CD8-positive, alpha-beta memory T cell (primary cell): ENCODE measurements at regions not wholly inside any gene's neighbourhood (a gene's known extent, or its start where the extent isn't known, plus 50 kb on each side); places are given as distances from the start of the nearest gene placed in this dataset.

ENCODE experiments used
- CTCF ChIA-PET: fragments of 350-600 bp; sonication (Branson Sonifier 250); formaldehyde crosslinking; loops from one replicate; lab custom pipeline; 2021; ENCODE audit warnings: antibody characterized with exemption; lab: Charles Lee
- POLR2A ChIA-PET: fragments of 350-600 bp; sonication (Branson Sonifier 250); formaldehyde crosslinking; loops from one replicate; lab custom pipeline; 2021; ENCODE audit warnings: antibody characterized with exemption; lab: Charles Lee
- DNase-seq, 5 donors: peaks; one replicate each; pipeline versions ENCODE4 v3.0.0 to v3.0.0-alpha.2; 2020 to 2022; ENCODE audit warnings: mixed read lengths in 1 of 5
- H3K27ac ChIP-seq: one replicate; pipeline ENCODE4 v1.7.0; 2013; ENCODE audit warnings: low read depth, mild to moderate bottlenecking, low read length, moderate library complexity
- H3K27me3 ChIP-seq: 2 replicates; pipeline ENCODE4 v1.7.0; 2013; ENCODE audit warnings: low read length, mild to moderate bottlenecking; ENCODE audit not compliant: insufficient read depth, poor library complexity, severe bottlenecking
- H3K36me3 ChIP-seq: 2 replicates; pipeline ENCODE4 v1.7.0; 2013; ENCODE audit warnings: mild to moderate bottlenecking, low read length, moderate library complexity; ENCODE audit not compliant: insufficient read depth
- H3K4me1 ChIP-seq: 2 replicates; pipeline ENCODE4 v1.7.0; 2013; ENCODE audit warnings: mild to moderate bottlenecking, low read length, moderate library complexity; ENCODE audit not compliant: insufficient read depth
- H3K4me3 ChIP-seq: 2 replicates; pipeline ENCODE4 v1.7.0; 2013; ENCODE audit warnings: mild to moderate bottlenecking, low read length
- H3K9me3 ChIP-seq: 2 replicates; pipeline ENCODE4 v1.7.0; 2013; ENCODE audit warnings: mild to moderate bottlenecking, low read length
- H3K27ac Mint-ChIP-seq, 8 donors: one replicate each; pipeline ENCODE4 v1.8.0; 2020 to 2021; ENCODE audit warnings: mixed read lengths in 8 of 8, mild to moderate bottlenecking in 6 of 8, inconsistent platforms in 3 of 8, moderate library complexity in 3 of 8
- H3K27me3 Mint-ChIP-seq, 2 donors: one replicate each; pipeline ENCODE4 v1.8.0; 2020 to 2021; ENCODE audit warnings: mixed read lengths in 2 of 2, mild to moderate bottlenecking in 1 of 2, moderate library complexity in 1 of 2
- H3K36me3 Mint-ChIP-seq, 3 donors: one replicate each; pipeline ENCODE4 v1.8.0; 2020 to 2021; ENCODE audit warnings: mixed read lengths in 3 of 3, inconsistent platforms in 1 of 3, mild to moderate bottlenecking in 1 of 3
- H3K4me1 Mint-ChIP-seq, 3 donors: one replicate each; pipeline ENCODE4 v1.8.0; 2020 to 2021; ENCODE audit warnings: mixed read lengths in 3 of 3, inconsistent platforms in 1 of 3, mild to moderate bottlenecking in 1 of 3
- H3K4me3 Mint-ChIP-seq, 7 donors: one replicate each; pipeline ENCODE4 v1.8.0; 2020 to 2021; ENCODE audit warnings: mixed read lengths in 7 of 7, mild to moderate bottlenecking in 6 of 7, moderate library complexity in 4 of 7, inconsistent platforms in 2 of 7
- H3K9me3 Mint-ChIP-seq, 5 donors: one replicate each; pipeline ENCODE4 v1.8.0; 2020 to 2022; ENCODE audit warnings: mixed read lengths in 5 of 5, mild to moderate bottlenecking in 3 of 5, moderate library complexity in 2 of 5, inconsistent platforms in 1 of 5

GRCh38 chr13:106416645-106417044 lies 118.8 kb downstream of the EFNB2 start:
- H3K9me3 ChIP-seq, result no peaks in the 10 kb centered on the region
- Mint-ChIP-seq H3K4me3 (no peak overlapping the region), H3K36me3 (no peaks in the 10 kb centered on the region), H3K27ac (no peak overlapping the region), H3K9me3 (no peaks in the 10 kb centered on the region), H3K27me3 (peaks cover 0 to 6% of the 10 kb centered on the region in 2 donors), H3K4me1 (peaks cover 2 to 10% (median 8%) of the 10 kb centered on the region in 3 donors)
- CTCF ChIA-PET, result no interaction called here
- POLR2A ChIA-PET, result no interaction called here
- H3K4me3 ChIP-seq, result no peak overlapping the region
- DNase-seq, result no peak
- H3K27ac ChIP-seq, result no peak overlapping the region
- H3K4me1 ChIP-seq, result no peaks in the 10 kb centered on the region
- H3K36me3 ChIP-seq, result no peaks in the 10 kb centered on the region
- no peaks in the 10 kb centered on the region for H3K27me3 ChIP-seq

GRCh38 chr13:106415971-106416370 lies 119.5 kb downstream of the EFNB2 start:
- Histone ChIP-seq H3K27me3 (no peaks in the 10 kb centered on the region), H3K4me1 (no peaks in the 10 kb centered on the region), H3K9me3 (no peaks in the 10 kb centered on the region), H3K4me3 (no peak overlapping the region), H3K27ac (no peak overlapping the region), H3K36me3 (no peaks in the 10 kb centered on the region)
- H3K4me3 Mint-ChIP-seq, result no peak overlapping the region
- no peaks in the 10 kb centered on the region for H3K9me3 Mint-ChIP-seq
- ChIA-PET POLR2A (no interaction called here), CTCF (no interaction called here)
- no peak for DNase-seq
- no peaks in the 10 kb centered on the region for H3K36me3 Mint-ChIP-seq
- peaks cover 2 to 10% (median 8%) of the 10 kb centered on the region in 3 donors for H3K4me1 Mint-ChIP-seq
- H3K27ac Mint-ChIP-seq, result no peak overlapping the region
- H3K27me3 Mint-ChIP-seq, result peaks cover 0 to 6% of the 10 kb centered on the region in 2 donors

- POLR2A ChIA-PET, result no interaction called here
- CTCF ChIA-PET, result no interaction called here
- Histone ChIP-seq H3K4me3 (no peak overlapping the region), H3K9me3 (no peaks in the 10 kb centered on the region), H3K36me3 (no peaks in the 10 kb centered on the region), H3K27ac (no peak overlapping the region), H3K4me1 (no peaks in the 10 kb centered on the region), H3K27me3 (no peaks in the 10 kb centered on the region)
- Mint-ChIP-seq H3K9me3 (no peaks in the 10 kb centered on the region), H3K4me3 (no peak overlapping the region), H3K27ac (no peak overlapping the region), H3K36me3 (no peaks in the 10 kb centered on the region), H3K27me3 (peaks cover 0 to 6% of the 10 kb centered on the region in 2 donors), H3K4me1 (peaks cover 2 to 10% (median 8%) of the 10 kb centered on the region in 3 donors)
- no peak for DNase-seq
These were observed 120.0 kb downstream of the EFNB2 start for GRCh38 chr13:106415442-106415841.

- H3K9me3 ChIP-seq, result no peaks in the 10 kb centered on the region
- CTCF ChIA-PET, result no interaction called here
- H3K9me3 Mint-ChIP-seq, result no peaks in the 10 kb centered on the region
- no peaks in the 10 kb centered on the region for H3K36me3 Mint-ChIP-seq
- H3K4me3 ChIP-seq, result no peak overlapping the region
- no peak overlapping the region for H3K27ac ChIP-seq
- peaks cover 5 to 6% of the 10 kb centered on the region in 2 donors for H3K27me3 Mint-ChIP-seq
- H3K27me3 ChIP-seq, result no peaks in the 10 kb centered on the region
- no peak overlapping the region for H3K27ac Mint-ChIP-seq
- H3K36me3 ChIP-seq, result no peaks in the 10 kb centered on the region
- H3K4me3 Mint-ChIP-seq, result no peak overlapping the region
- no peak for DNase-seq
- no peaks in the 10 kb centered on the region for H3K4me1 Mint-ChIP-seq
- POLR2A ChIA-PET, result no interaction called here
- no peaks in the 10 kb centered on the region for H3K4me1 ChIP-seq
These were observed 128.1 kb downstream of the EFNB2 start for GRCh38 chr13:106407338-106407737.

DNA sequence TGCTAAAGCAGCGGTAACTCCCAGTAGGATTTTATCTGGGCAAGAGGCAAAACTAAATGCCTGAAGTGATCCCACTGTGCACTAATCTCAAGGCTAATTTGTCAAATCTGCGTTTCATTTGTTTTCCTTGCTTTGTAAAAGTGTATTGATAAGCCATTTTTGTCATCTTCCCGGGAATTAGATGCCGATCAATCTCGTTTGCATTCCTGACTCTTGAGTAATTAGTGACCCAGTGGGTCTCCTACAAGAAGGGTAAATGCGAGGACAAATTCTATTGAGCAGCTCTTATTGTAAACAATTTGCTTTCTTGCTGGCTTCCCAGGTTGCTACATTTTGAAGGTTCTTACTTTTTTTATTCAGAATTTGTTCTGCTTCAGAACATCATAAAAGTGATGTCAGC lies 129.7 kb downstream of the EFNB2 start:
- no peaks in the 10 kb centered on the region for H3K4me1 ChIP-seq
- H3K27me3 ChIP-seq, result no peaks in the 10 kb centered on the region
- POLR2A ChIA-PET, result no interaction called here
- Mint-ChIP-seq H3K4me3 (no peak overlapping the region), H3K4me1 (no peaks in the 10 kb centered on the region), H3K27ac (no peak overlapping the region), H3K9me3 (no peaks in the 10 kb centered on the region), H3K27me3 (peaks cover 5 to 6% of the 10 kb centered on the region in 2 donors), H3K36me3 (no peaks in the 10 kb centered on the region)
- CTCF ChIA-PET, result no interaction called here
- no peaks in the 10 kb centered on the region for H3K36me3 ChIP-seq
- H3K9me3 ChIP-seq, result no peaks in the 10 kb centered on the region
- H3K4me3 ChIP-seq, result no peak overlapping the region
- no peak for DNase-seq
- H3K27ac ChIP-seq, result no peak overlapping the region

GRCh38 chr13:106403280-106403679 lies 132.2 kb downstream of the EFNB2 start:
- ChIA-PET POLR2A (no interaction called here), CTCF (no interaction called here)
- H3K4me1 Mint-ChIP-seq, result no peaks in the 10 kb centered on the region
- Histone ChIP-seq H3K4me3 (no peak overlapping the region), H3K4me1 (no peaks in the 10 kb centered on the region), H3K9me3 (no peaks in the 10 kb centered on the region), H3K27ac (no peak overlapping the region), H3K27me3 (no peaks in the 10 kb centered on the region), H3K36me3 (no peaks in the 10 kb centered on the region)
- peaks cover under 1 to 3% of the 10 kb centered on the region in 2 donors for H3K27me3 Mint-ChIP-seq
- no peak overlapping the region for H3K27ac Mint-ChIP-seq
- no peak for DNase-seq
- no peaks in the 10 kb centered on the region for H3K9me3 Mint-ChIP-seq
- no peaks in the 10 kb centered on the region for H3K36me3 Mint-ChIP-seq
- H3K4me3 Mint-ChIP-seq, result no peak overlapping the region

- no peaks in the 10 kb centered on the region for H3K9me3 Mint-ChIP-seq
- H3K27ac Mint-ChIP-seq, result no peak overlapping the region
- DNase-seq, result no peak
- H3K4me3 ChIP-seq, result no peak overlapping the region
- no peak overlapping the region for H3K27ac ChIP-seq
- H3K36me3 Mint-ChIP-seq, result no peaks in the 10 kb centered on the region
- H3K4me3 Mint-ChIP-seq, result no peak overlapping the region
- H3K4me1 ChIP-seq, result no peaks in the 10 kb centered on the region
- H3K9me3 ChIP-seq, result no peaks in the 10 kb centered on the region
- no peaks in the 10 kb centered on the region for H3K36me3 ChIP-seq
- CTCF ChIA-PET, result no interaction called here
- no peaks in the 10 kb centered on the region for H3K4me1 Mint-ChIP-seq
- peaks cover 0 to 3% of the 10 kb centered on the region in 2 donors for H3K27me3 Mint-ChIP-seq
- POLR2A ChIA-PET, result no interaction called here
- H3K27me3 ChIP-seq, result no peaks in the 10 kb centered on the region
These were observed 132.6 kb downstream of the EFNB2 start for GRCh38 chr13:106402866-106403265.

GRCh38 chr13:106401081-106401480 lies 134.4 kb downstream of the EFNB2 start:
- Histone ChIP-seq H3K4me3 (no peak overlapping the region), H3K4me1 (no peaks in the 10 kb centered on the region), H3K27ac (no peak overlapping the region), H3K9me3 (no peaks in the 10 kb centered on the region), H3K27me3 (no peaks in the 10 kb centered on the region), H3K36me3 (no peaks in the 10 kb centered on the region)
- no peaks in the 10 kb centered on the region for H3K4me1 Mint-ChIP-seq
- no peak overlapping the region for H3K27ac Mint-ChIP-seq
- ChIA-PET CTCF (no interaction called here), POLR2A (no interaction called here)
- DNase-seq, result no peak
- H3K36me3 Mint-ChIP-seq, result no peaks in the 10 kb centered on the region
- no peak overlapping the region for H3K4me3 Mint-ChIP-seq
- H3K9me3 Mint-ChIP-seq, result no peaks in the 10 kb centered on the region
- H3K27me3 Mint-ChIP-seq, result peaks cover 0 to 3% of the 10 kb centered on the region in 2 donors

DNA sequence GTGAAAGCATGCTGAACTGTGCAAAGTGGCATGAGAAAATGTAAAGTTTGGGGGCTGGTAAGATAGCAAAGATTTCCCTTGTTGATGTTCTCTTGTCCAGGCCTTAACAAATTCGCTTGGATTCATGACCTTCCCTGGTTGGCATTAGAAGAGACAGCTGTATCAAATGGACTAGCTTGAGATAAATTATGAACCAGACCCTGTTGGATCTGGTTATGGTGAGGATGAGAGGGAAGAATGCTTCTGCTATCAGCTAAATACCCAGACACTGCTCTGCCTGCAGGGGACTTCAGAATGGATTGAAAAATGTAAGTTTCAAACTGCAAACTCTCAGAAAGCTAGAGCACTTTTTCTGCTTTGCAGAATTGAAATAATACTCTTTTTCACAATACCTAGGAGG lies 135.2 kb downstream of the EFNB2 start:
- ChIA-PET POLR2A (no interaction called here), CTCF (no interaction called here)
- Histone ChIP-seq H3K4me3 (no peak overlapping the region), H3K9me3 (no peaks in the 10 kb centered on the region), H3K36me3 (no peaks in the 10 kb centered on the region), H3K27me3 (no peaks in the 10 kb centered on the region), H3K27ac (no peak overlapping the region), H3K4me1 (no peaks in the 10 kb centered on the region)
- Mint-ChIP-seq H3K4me1 (no peaks in the 10 kb centered on the region), H3K36me3 (no peaks in the 10 kb centered on the region), H3K9me3 (no peaks in the 10 kb centered on the region), H3K27ac (no peak overlapping the region), H3K27me3 (peaks cover 0 to 3% of the 10 kb centered on the region in 2 donors), H3K4me3 (no peak overlapping the region)
- DNase-seq, result no peak
